SIG-M5 treated with dmso at 0.1 percent for 504 hours (cell line): ENCODE measurements at regions not wholly inside any gene's neighbourhood (a gene's known extent, or its start where the extent isn't known, plus 50 kb on each side); places are given as distances from the start of the nearest gene placed in this dataset.

Source experiments
- DNase-seq: peaks from one replicate; lab custom pipeline; 2025; ENCODE audit not compliant: unreplicated experiment; lab: John Stamatoyannopoulos, UW

DNA sequence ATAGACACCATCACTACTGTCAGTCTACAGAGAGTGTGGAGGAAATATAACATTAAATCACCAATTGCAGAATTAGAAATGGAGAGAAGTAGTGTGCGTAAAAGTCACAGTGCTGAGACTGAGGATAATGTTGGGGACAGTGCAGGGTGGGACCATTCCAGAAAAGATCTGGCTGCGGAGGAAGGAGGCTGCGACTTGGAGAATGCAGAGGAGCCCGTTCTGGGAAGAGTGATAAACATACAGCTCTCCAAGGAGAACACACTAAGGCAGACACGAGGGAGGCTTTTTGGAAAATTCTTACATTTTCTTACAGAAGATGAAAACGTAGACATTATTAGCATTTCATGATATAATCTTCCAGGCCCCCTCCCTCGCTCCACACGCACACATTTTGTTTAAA is 337.8 kb downstream of the IRS2 start:
- no peak for DNase-seq

DNA sequence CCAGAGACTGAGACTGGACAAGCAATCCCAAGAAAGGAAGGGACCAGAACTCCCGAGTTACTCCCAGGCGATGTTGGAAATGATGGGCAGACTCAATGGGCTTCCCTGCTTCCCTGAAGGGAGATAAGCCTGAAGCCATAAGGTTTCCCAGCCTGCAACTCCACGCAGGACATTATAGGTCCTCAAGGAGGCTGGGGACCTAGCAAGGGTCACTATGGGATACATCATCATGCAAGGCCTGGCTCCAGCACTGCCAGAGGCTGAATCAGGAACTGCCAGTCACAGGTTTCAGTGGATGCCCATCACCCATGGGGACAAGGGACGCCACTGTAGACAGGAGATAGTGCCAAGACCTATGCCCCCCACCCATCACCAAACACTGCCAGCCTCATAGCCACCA is 338.7 kb downstream of the IRS2 start:
- DNase-seq = no peak

DNA sequence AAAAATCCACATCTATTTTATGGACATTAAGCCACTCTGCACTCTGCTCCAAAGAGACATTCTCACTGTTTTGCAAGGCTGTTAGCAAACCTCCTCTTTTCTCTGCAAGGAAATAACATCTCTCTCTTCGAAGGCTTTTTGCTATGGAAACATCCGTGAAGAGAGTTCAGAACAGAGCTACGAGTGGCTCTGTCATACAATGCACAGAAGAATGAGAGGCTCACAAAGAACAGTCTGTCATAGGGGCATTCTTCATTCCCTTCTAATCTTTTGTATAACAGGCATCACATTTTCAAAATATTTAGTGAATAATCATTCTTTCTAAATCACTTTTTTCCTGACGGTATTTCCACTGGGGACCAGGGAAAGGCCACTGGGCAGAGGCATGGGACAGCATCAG is 346.1 kb downstream of the IRS2 start:
- DNase-seq = no peak

DNA sequence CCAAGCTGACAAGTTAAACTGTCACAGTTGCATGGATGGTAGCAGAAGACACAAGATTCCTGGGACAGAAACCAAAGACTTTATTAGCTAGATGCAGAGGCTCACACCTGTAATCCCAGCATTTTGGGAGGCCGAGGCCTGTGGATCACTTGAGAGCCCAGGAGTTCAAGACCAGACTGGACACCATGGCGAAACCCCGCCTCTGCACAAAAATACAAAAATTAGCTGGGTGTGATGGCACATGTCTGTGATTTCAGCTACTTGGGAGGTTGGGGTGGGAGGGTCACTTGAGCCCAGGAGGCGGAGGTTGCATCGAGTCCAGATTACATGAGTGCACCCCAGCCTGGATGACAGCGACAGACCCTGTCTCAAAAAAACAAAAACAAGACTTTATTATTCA is 346.6 kb downstream of the IRS2 start:
- no peak for DNase-seq

DNA sequence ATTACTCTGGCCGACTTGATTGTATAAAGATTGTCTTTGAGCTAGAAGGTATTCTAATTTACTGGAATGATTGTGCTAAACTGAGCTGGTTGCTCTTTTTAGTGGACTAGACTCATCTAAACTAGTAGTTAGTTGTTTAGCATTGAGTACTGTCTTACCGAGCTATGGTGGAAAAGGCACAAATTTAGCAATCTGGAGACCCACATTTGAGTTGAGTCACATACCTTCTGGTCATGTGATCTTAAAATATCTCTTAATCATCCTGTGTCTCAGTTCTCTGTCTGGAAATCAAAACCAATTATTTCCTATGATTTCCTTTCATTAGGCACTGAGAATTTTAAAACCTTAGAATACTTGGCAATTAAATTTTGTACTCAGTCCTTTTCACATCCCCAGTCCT is 349.5 kb downstream of the IRS2 start:
- DNase-seq = no peak

DNA sequence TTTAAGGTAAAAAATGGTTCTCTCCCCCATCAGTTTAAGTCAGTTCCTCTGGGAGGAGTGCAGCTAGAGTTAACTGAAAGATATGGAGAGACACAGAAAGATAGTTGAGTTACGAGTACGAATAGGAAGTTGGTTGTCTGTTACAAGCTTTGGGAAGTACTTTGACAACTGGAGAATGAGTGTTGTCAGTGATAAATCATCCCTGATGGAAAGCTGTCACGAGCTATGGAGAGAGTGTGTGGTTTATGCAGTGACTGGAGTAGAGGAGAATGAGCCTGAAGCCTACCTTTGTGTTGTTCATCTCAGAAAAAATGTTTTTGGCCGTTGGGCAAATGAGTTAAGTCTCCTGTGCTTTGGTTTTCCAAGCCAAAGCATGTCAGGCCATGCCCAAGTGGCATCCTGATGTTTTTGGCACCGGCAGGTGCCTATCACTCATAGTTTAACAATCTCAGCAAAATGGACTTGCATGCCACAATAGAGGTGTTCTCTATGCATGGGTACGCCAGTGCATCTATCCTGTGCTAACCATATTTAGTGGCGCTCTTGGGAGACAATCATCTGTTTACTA is 350.2 kb downstream of the IRS2 start:
- DNase-seq = no peak

DNA sequence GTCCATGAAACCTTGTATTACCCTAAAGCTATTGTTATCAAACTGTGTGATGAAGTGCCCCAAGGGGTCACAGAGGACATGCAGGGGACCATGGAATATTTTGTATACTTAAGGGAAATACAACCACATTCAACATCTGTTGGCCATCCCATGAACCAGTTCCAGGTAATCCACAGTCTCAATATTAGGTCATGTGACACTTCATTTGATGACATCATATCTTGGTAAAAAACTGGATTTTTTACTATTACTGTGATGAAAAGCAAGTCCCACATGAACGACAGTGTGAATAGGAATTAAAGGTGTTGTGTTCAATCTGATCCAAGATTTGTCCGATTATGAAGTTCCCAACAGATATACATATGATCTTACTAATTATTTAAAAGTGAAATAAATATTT is 355.2 kb downstream of the IRS2 start:
- no peak for DNase-seq

DNA sequence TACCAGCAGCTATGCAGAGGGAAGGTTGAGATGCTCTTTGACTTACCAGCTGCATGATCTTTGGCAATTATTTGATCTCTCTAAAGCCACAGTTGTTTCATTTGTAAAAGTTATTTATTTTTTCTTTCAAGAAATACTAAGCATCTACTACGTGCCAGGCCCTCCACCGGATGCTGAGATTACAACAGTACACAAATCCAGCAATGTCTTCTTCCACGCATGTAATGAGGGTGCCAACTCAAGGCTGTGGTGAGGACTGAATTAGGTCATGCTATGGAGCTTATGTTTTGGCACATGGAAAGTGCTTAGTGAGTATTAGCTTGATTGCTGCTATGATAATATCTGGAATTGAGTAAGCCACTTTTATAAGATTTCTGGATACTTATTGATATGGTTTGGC is 358.2 kb downstream of the IRS2 start:
- no peak for DNase-seq

DNA sequence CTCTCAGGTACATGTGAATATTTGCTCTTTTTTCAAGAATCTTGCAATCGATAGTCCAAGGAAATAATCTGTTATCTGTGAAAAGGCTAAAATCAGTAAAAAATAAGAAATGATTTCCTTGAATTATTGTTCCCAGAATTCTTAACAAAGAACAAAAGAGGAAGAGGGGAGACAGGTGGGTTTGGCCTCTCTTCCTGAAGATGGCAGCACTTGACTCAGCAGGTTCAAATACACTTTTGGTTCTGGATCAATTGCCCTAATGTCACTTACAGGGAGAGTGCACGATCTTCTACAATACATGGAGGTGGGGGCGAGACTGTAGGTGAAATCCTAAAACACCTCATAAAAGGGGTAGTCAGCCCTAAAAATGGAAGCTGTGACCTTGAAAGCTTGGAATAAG is 358.7 kb downstream of the IRS2 start:
- no peak for DNase-seq

DNA sequence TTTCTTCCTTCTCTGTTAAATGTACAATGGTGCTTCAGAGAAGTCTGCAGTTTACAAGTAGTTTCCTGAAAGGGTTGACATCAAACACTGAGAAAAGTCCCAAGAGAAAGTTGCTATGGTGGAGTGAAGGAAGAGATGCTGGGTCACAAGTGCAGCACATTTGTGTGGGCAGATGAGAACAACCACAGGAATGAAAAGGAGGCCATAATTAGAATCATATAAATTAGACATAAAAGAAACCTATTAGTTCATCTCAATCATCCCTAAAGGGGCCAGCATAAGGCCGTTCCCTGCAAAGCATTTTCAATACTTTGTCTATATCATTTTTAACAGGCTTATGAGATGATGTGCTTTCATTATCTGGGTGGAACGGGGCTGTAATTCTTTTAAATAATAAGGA is 359.2 kb downstream of the IRS2 start:
- DNase-seq = no peak

DNA sequence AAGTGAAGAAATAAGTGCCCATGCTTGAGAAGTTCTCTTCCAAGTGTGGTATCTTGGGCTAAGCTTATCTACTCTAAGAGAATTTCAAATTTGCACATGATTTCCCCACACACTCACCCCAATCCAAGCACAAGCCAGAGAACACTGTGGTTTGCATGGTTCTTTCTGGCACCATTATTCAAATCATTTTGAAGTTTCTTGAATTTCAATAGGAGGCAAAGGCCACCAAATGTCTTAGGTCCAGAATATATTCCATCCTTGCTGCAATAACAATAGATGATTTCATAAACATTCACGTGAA is 359.7 kb downstream of the IRS2 start:
- no peak for DNase-seq

DNA sequence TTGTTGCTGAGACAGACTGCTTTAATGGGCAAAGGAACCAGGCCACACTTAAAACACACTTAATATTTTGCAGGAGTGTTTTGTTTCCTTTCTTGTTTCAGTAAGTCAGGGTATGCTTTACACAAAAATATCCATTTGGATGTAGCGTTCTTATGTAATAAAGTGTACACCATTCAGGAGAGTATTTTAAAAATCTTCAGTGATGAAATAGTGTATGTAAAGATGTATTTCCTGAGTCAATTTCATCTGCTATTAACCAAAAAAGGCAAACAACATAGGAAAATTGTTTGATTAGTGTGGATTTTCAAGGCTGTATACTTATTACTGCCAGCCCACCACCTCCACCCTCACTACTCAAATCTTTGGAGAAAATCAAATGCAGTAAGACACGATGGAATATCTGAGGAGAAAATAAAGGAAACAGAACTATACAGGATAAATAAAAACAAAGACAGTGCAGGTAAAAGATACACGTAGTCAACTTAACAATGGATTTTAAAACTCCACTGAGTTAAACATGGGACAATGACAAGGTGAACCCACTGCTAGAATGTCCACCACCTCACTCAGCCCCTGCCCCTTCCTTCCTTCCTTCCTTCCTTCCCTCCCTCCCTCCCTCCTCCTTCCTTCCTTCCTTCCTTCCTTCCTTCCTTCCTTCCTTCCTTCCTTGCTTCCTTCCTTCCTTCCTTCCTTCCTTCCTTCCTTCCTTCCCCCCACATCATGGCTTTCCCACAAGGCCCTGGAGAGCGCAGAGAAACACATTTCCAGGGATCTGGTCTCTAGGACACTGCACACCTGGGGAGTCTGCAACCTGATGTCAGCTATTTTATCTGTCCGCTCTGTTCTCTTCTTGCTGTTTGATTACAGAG is 360.3 kb downstream of the IRS2 start:
- no peak for DNase-seq

DNA sequence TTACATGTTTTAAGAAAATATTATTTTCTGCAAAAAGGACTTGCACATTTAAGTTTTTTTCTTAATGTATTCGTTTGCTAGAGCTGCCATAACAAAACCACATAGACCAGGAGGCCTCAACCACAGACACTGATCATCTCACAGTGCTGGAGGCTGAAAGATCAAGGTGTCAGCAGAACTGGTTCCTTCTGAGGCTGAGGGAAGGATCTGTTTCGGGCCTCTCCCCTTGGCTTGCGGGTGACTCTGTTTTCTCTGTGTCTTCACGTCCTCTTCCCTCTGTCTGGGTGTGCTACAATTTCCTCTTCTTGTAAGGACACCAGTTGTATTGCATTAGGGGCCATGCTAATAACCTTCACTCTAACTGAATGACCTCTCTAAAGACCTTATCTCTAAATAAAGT is 364.2 kb downstream of the IRS2 start:
- DNase-seq = peak; percentile 95

DNA sequence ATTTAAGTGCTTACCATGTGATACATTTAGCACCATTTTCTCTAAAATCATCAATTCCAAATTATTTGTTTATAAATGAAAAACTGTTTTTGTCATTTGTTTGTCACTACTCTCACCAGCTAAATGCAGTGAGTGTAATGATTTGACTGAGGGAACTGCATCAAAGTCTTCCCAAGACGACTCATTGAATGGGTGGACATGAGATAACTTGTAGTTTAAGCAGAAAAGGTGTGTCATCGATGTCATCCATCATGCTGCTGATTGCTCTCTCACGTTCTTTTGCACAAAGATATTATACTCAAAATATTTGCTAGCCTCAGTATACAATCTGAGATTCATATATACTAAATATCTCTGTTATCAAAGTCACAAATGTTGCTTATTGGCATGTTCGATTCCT is 366.5 kb downstream of the IRS2 start:
- DNase-seq = no peak

DNA sequence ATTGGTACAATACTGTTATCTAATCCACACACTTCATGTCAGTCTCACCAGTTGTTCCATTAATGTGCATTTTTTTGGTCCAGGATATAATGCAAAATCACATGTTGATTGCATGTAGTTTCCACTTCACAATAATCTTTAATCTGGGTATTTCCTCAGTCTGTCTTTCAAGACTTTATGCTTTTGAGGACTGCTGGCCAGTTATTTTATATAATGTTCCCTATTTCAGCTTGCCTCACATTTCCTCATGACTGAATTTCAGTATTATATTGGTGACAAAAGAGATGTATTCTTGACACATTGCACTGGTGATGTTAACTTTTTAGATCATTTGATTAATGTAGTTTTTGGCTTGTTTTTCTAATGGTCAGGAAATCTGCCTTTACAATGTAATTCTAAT is 368.3 kb downstream of the IRS2 start:
- DNase-seq = peak; percentile 50

DNA sequence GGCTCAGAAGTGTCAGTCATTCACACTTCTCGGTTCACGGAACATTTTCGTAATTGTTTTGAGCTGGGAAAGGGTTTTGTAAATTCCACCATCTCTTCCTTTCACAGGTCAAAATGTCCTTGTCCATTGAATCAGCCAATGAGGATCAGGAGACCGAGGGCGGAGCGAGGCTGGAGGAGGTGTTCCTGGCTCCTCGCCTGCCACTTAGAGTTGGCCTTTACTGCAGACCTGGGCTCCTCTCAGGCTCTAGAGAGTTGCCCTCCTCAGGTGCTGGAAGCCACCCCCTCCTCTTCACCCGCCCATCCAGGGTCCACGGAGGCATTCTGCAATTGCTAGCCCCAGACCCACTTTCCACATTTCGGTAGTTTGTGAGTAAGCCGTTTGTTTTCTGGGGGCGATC is 370.4 kb downstream of the IRS2 start:
- DNase-seq = no peak

DNA sequence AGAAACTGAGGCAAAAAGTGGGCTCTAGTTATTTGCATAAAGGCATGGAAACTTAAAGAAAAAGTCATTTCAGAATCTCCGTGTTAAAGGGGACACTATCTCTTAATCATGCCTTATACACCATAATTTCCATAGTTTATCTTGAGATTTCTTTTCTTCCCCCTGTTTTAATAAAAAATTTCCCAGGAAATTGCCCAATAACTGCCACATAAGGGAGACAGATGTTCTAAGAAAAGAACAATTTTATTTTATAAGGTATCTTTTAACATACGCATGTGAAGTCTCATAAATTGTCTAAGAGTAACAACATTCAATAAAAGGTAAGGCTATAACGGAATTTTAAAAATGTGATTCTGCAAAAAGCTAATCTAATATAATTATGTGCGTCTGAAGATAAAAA is 371.3 kb downstream of the IRS2 start:
- DNase-seq = no peak

DNA sequence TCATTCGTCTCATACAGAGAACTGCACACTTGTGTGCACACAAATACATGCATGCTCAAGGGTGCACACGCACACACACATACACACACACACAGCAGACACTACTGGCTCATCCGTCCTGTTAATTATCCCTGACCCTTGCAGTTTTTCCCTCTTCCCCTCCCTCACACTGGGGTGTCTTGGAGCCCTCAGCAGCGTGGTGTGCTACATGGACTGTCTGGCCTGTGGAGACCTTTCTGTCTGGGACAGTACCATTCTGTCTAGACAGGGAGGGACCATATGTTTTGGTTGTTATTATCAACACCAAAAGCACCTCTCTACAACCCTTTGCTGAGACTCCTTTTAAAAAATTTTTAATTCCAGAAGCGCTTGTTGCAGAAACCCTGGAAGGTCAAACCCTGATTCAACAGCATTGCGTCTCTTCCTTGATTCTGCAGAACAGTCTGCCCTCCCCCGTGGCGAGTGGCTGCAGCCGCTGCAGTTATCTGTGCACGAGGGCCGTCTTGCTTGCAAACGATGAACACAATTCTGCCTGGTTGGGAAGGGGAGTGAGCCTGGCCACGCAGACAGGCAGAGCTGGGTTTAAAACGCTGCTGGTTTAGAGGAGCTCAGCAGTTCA is 374.0 kb downstream of the IRS2 start:
- DNase-seq = peak; percentile 82

DNA sequence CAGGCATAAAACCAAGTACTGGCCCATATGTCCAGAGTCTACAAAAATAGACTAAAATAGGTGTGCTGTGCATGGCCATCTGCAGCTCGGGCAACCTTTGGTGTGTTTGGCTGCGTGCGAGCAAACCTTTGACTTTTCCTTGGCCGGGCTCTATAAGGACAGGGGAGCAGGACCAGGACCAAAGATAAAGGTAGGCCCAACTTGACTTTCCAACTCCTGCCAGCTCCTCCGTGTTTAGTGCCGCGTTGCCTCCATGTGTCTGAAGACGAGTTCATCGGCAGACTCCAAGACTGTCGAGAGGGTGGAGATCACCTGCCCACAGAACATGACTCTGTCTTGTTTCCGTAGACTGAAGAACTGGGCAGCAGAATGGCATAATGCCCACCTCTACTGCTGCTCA is 375.5 kb downstream of the IRS2 start:
- no peak for DNase-seq

DNA sequence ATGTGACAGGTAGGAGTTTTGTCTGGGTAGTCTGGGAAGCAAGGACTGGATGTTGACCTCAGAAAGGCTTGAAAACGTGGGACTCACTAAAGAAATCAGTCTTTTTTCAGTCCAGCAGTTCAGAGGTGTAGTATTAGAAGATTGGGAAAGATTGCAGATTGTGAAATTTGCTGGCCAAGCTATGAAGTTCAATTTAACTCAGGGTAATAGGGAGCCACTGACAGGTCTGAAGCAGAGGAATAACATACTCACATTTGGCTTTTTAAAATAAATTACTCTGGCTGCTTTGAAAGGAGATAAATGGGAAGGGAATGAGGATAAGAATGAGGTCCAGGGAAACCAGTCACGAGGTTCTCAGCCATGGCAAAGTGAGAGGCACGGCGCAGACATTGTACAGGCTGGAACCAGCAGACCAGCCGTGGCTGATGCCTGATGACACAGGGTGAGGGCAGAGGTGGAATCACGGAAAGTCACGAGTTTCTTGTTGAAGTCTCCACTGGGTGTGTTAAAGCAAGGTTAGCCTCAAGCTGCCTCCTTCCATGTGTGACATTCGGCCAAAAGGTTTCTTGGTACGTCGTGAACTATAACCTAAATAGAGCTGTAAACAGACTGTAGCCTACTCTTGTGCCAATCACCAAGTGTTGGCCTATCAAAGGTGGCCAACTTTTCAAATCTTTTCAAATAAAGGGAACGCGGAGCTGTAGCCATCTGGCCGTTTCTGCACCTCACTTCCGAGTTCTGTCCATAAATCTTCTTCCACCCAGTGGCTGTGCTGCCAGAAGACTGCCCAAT is 377.6 kb downstream of the IRS2 start:
- no peak for DNase-seq

DNA sequence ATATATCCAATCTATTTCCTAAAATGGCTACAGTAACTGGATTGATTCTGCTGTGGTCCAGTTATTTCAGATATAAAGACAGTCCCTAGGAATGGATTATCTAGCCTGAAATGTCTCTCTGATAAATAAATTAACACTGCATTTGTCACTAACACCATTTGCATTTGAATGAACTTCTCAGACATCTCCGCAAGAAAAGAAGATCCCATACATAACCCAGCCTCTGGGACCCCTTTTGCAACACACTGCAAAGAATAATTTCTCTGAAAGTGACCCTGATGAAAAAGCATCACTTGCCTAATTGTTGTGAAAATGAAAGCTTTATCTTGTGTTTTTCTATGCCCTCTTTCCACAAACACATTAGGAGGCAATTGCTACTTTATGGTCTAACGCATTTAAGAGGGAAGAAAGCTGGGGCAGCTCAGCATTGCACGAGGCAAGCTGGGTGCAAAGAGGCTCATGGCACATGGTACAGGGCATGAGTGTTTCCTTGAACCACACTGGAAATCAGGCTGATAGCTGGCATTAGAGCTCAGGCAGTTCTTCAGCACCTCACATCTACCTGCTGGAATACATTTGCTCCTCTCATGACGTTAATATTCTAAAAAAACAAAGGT is 379.9 kb downstream of the IRS2 start:
- DNase-seq = no peak
